Skeletal muscle tissue (tissue), 3 donors: ENCODE measurements at regions not wholly inside any gene's neighbourhood (a gene's known extent, or its start where the extent isn't known, plus 50 kb on each side); places are given as distances from the start of the nearest gene placed in this dataset.

Experiments used
- H3K27ac ChIP-seq: one replicate; pipeline ENCODE4 v1.7.0; 2013; ENCODE audit warnings: mild to moderate bottlenecking, low read depth, low read length, inconsistent platforms
- H3K27me3 ChIP-seq, 3 donors: one replicate each; pipeline ENCODE4 v1.7.0; 2013; ENCODE audit warnings: low read length in 3 of 3; ENCODE audit not compliant: control insufficient read depth in 3 of 3, insufficient read depth in 3 of 3
- H3K36me3 ChIP-seq, 3 donors: one replicate each; pipeline ENCODE4 v1.7.0; 2013; ENCODE audit warnings: low read length in 3 of 3; ENCODE audit not compliant: control insufficient read depth in 3 of 3, insufficient read depth in 3 of 3
- H3K4me1 ChIP-seq, 3 donors: one replicate each; pipeline ENCODE4 v1.7.0; 2013; ENCODE audit warnings: low read length in 3 of 3, mild to moderate bottlenecking in 3 of 3; ENCODE audit not compliant: control insufficient read depth in 3 of 3, insufficient read depth in 3 of 3
- H3K4me3 ChIP-seq, 3 donors: one replicate each; pipeline ENCODE4 v1.7.0; 2013; ENCODE audit warnings: low read length in 3 of 3
- H3K9ac ChIP-seq, 3 donors: one replicate each; pipeline ENCODE4 v1.7.0; 2013; ENCODE audit warnings: low read length in 3 of 3, mild to moderate bottlenecking in 3 of 3, moderate library complexity in 2 of 3, low read depth in 1 of 3
- H3K9me3 ChIP-seq, 3 donors: one replicate each; pipeline ENCODE4 v1.7.0; 2013; ENCODE audit warnings: low read length in 3 of 3; ENCODE audit not compliant: control insufficient read depth in 3 of 3
- donor health status: Osteomylitis.

GRCh38 chr18:42184685-42185477 is 229.8 kb downstream of the PIK3C3 start:
- no peak overlapping the region for H3K4me3 ChIP-seq
- H3K9ac ChIP-seq, result no peak overlapping the region
- no peaks in the 10 kb centered on the region for H3K36me3 ChIP-seq
- H3K27ac ChIP-seq, result no peak overlapping the region
- H3K4me1 ChIP-seq, result no peaks in the 10 kb centered on the region
- H3K27me3 ChIP-seq, result no peaks in the 10 kb centered on the region
- H3K9me3 ChIP-seq, result no peaks in the 10 kb centered on the region

- Histone ChIP-seq H3K27ac (no peak overlapping the region), H3K4me3 (no peak overlapping the region)
Observed at GRCh38 chr18:42185486-42185885, 230.5 kb downstream of the PIK3C3 start.

GRCh38 chr18:42187611-42188380 is 232.8 kb downstream of the PIK3C3 start:
- Histone ChIP-seq H3K9me3 (no peaks in the 10 kb centered on the region), H3K9ac (no peak overlapping the region), H3K27ac (no peak overlapping the region), H3K36me3 (no peaks in the 10 kb centered on the region), H3K4me1 (no peaks in the 10 kb centered on the region), H3K27me3 (no peaks in the 10 kb centered on the region), H3K4me3 (no peak overlapping the region)

More at GRCh38 chr18:42185486-42185885, 230.5 kb downstream of the PIK3C3 start:
- Histone ChIP-seq H3K9me3 (no peaks in the 10 kb centered on the region), H3K36me3 (no peaks in the 10 kb centered on the region), H3K27me3 (no peaks in the 10 kb centered on the region), H3K4me1 (no peaks in the 10 kb centered on the region), H3K9ac (no peak overlapping the region)

GRCh38 chr18:42190643-42191042 is 235.6 kb downstream of the PIK3C3 start:
- Histone ChIP-seq H3K27ac (no peak overlapping the region), H3K36me3 (no peaks in the 10 kb centered on the region), H3K27me3 (no peaks in the 10 kb centered on the region)

GRCh38 chr18:42192251-42193248 is 237.5 kb downstream of the PIK3C3 start:
- no peaks in the 10 kb centered on the region for H3K4me1 ChIP-seq
- H3K36me3 ChIP-seq, result no peaks in the 10 kb centered on the region
- no peak overlapping the region for H3K9ac ChIP-seq
- H3K4me3 ChIP-seq, result no peak overlapping the region
- no peak overlapping the region for H3K27ac ChIP-seq
- no peaks in the 10 kb centered on the region for H3K9me3 ChIP-seq
- H3K27me3 ChIP-seq, result no peaks in the 10 kb centered on the region

More at GRCh38 chr18:42190643-42191042, 235.6 kb downstream of the PIK3C3 start:
- no peaks in the 10 kb centered on the region for H3K4me1 ChIP-seq
- no peak overlapping the region for H3K4me3 ChIP-seq
- no peak overlapping the region for H3K9ac ChIP-seq
- no peaks in the 10 kb centered on the region for H3K9me3 ChIP-seq

- no peak overlapping the region for H3K9ac ChIP-seq
- H3K4me1 ChIP-seq, result no peaks in the 10 kb centered on the region
- no peak overlapping the region for H3K27ac ChIP-seq
- H3K36me3 ChIP-seq, result no peaks in the 10 kb centered on the region
- H3K4me3 ChIP-seq, result no peak overlapping the region
- H3K9me3 ChIP-seq, result no peaks in the 10 kb centered on the region
- no peaks in the 10 kb centered on the region for H3K27me3 ChIP-seq
Observed at GRCh38 chr18:42196651-42197050, 241.6 kb downstream of the PIK3C3 start.

GRCh38 chr18:42201137-42201536 is 246.1 kb downstream of the PIK3C3 start:
- no peak overlapping the region for H3K9ac ChIP-seq
- no peak overlapping the region for H3K4me3 ChIP-seq
- H3K27me3 ChIP-seq, result no peaks in the 10 kb centered on the region
- H3K4me1 ChIP-seq, result no peaks in the 10 kb centered on the region
- H3K27ac ChIP-seq, result no peak overlapping the region
- no peaks in the 10 kb centered on the region for H3K9me3 ChIP-seq
- H3K36me3 ChIP-seq, result no peaks in the 10 kb centered on the region

- H3K36me3 ChIP-seq, result no peaks in the 10 kb centered on the region
- no peak overlapping the region for H3K27ac ChIP-seq
- no peaks in the 10 kb centered on the region for H3K9me3 ChIP-seq
- H3K4me1 ChIP-seq, result no peaks in the 10 kb centered on the region
- no peaks in the 10 kb centered on the region for H3K27me3 ChIP-seq
- no peak overlapping the region for H3K4me3 ChIP-seq
- no peak overlapping the region for H3K9ac ChIP-seq
Observed at GRCh38 chr18:42211201-42211600, 256.2 kb downstream of the PIK3C3 start.

GRCh38 chr18:42222557-42222956 is 267.5 kb downstream of the PIK3C3 start:
- Histone ChIP-seq H3K9ac (no peak overlapping the region), H3K4me1 (no peaks in the 10 kb centered on the region), H3K27me3 (no peaks in the 10 kb centered on the region), H3K9me3 (no peaks in the 10 kb centered on the region), H3K36me3 (no peaks in the 10 kb centered on the region), H3K4me3 (no peak overlapping the region), H3K27ac (no peak overlapping the region)
